ENCODE measurements at regions not wholly inside any gene's neighbourhood (a gene's known extent, or its start where the extent isn't known, plus 50 kb on each side); places are given as distances from the start of the nearest gene placed in this dataset.

- Histone ChIP-seq H3K4me1 (ENCODE audit: insufficient read depth, insufficient read length) (no peaks in the 10 kb centered on the region), H3K36me3 (ENCODE audit: insufficient read depth, insufficient read length, low read length) (no peaks in the 10 kb centered on the region), H3K27me3 (ENCODE audit: insufficient read depth, insufficient read length) (no peaks in the 10 kb centered on the region), H3K9ac (ENCODE audit: insufficient read length, low read depth) (no peak overlapping the region), H3K4me3 (ENCODE audit: insufficient read length, low read depth) (no peak overlapping the region), H3K9me3 (ENCODE audit: insufficient read depth, low read length) (no peaks in the 10 kb centered on the region)
- no peak for TF ChIP-seq SUZ12 (IDR thresholded peaks at IDR 0.05; ENCODE audit: extremely low read depth, insufficient read depth, insufficient read length)
- no peak for TF ChIP-seq YY1 (IDR thresholded peaks at IDR 0.05; ENCODE audit: insufficient read depth, insufficient read length)
- no peak for TF ChIP-seq ZNF274 (IDR thresholded peaks at IDR 0.05; ENCODE audit: low read depth, low read length)
- DNase-seq (ENCODE audit: low read depth, low spot score): no peak
Observed at GRCh38 chr13:66102864-66103263, 1127.3 kb downstream of the PCDH9 start.

DNA sequence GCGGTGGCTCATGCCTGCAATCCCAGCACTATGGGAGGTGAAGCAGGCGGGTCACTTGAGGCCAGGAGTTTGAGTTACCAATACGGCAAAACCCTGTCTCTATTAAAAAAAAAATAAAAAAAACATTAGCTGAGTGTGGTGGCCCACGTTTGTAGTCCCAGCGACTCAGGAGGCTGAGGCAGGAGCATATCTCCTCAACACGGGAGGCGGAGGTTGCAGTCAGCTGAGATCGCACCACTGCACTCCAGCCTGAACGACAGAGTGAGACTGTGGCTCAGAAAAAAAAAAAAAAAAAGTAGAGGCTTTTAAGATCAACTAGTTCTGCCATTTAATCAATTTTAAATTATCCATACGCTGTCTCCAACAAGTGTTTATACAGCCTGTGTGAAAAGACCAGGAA, 1130.3 kb downstream of the PCDH9 start:
- H3K9ac ChIP-seq (ENCODE audit: insufficient read length, low read depth): no peak overlapping the region

GRCh38 chr13:66098931-66099628, 1131.1 kb downstream of the PCDH9 start:
- no peak for TF ChIP-seq YY1 (IDR thresholded peaks at IDR 0.05; ENCODE audit: insufficient read depth, insufficient read length)
- TF ChIP-seq ZNF274 (IDR thresholded peaks at IDR 0.05; ENCODE audit: low read depth, low read length): no peak
- TF ChIP-seq SUZ12 (IDR thresholded peaks at IDR 0.05; ENCODE audit: extremely low read depth, insufficient read depth, insufficient read length): no peak
- H3K4me1 ChIP-seq (ENCODE audit: insufficient read depth, insufficient read length): no peaks in the 10 kb centered on the region
- no peak for DNase-seq (ENCODE audit: low read depth, low spot score)
- H3K36me3 ChIP-seq (ENCODE audit: insufficient read depth, insufficient read length, low read length): no peaks in the 10 kb centered on the region
- no peaks in the 10 kb centered on the region for H3K27me3 ChIP-seq (ENCODE audit: insufficient read depth, insufficient read length)
- H3K9me3 ChIP-seq (ENCODE audit: insufficient read depth, low read length): no peaks in the 10 kb centered on the region
- no peak overlapping the region for H3K4me3 ChIP-seq (ENCODE audit: insufficient read length, low read depth)
- H3K9ac ChIP-seq (ENCODE audit: insufficient read length, low read depth): no peak overlapping the region

More for the DNA sequence above, 1130.3 kb downstream of the PCDH9 start:
- no peak for DNase-seq (ENCODE audit: low read depth, low spot score)
- H3K36me3 ChIP-seq (ENCODE audit: insufficient read depth, insufficient read length, low read length): no peaks in the 10 kb centered on the region
- no peak overlapping the region for H3K4me3 ChIP-seq (ENCODE audit: insufficient read length, low read depth)
- H3K4me1 ChIP-seq (ENCODE audit: insufficient read depth, insufficient read length): no peaks in the 10 kb centered on the region
- H3K27me3 ChIP-seq (ENCODE audit: insufficient read depth, insufficient read length): no peaks in the 10 kb centered on the region
- H3K9me3 ChIP-seq (ENCODE audit: insufficient read depth, low read length): no peaks in the 10 kb centered on the region
- TF ChIP-seq SUZ12 (IDR thresholded peaks at IDR 0.05; ENCODE audit: extremely low read depth, insufficient read depth, insufficient read length): no peak
- TF ChIP-seq ZNF274 (IDR thresholded peaks at IDR 0.05; ENCODE audit: low read depth, low read length): no peak
- no peak for TF ChIP-seq YY1 (IDR thresholded peaks at IDR 0.05; ENCODE audit: insufficient read depth, insufficient read length)

DNA sequence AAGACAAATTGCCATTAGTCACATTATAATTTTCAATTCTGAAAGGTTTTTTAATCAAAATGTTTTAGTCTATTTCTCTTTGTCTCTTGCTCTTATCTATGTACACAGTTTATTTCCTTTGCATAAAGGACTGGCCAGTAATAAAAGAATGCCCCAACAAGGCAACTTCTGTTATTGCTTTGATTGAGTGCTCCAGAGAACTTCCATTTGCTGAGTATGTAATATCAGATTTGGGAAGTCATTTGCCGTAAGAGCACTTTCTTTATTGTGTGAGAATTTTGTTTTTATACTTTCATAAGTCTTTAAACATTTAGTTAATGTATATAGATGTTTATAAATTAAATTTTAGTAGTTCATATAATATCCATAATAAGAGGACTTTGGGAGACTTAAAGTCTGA, 1140.4 kb downstream of the PCDH9 start:
- H3K9ac ChIP-seq (ENCODE audit: insufficient read length, low read depth): no peak overlapping the region

DNA sequence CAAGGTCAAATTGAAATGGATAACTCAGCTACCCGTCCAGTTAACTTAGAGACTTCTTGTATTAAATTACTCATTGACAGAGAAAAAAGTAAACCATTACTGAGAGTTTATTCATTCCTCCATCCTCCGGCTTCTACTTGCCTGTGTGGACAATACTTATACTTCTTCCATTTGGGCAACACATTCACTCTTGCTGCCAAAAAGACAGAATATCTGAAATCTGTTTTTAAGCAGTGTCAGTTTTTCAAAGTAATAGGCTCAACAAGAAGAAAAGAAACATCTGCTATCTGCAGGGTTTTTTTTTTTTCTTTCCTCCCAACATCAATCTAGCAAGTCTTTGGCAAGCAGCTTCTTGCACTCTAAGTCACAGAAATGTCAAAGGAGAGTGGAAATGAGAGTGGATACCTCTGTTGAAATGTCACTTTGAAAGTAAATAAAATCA, 1142.8 kb downstream of the PCDH9 start:
- H3K9me3 ChIP-seq (ENCODE audit: insufficient read depth, low read length): no peaks in the 10 kb centered on the region
- H3K36me3 ChIP-seq (ENCODE audit: insufficient read depth, insufficient read length, low read length): no peaks in the 10 kb centered on the region
- H3K27me3 ChIP-seq (ENCODE audit: insufficient read depth, insufficient read length): no peaks in the 10 kb centered on the region
- DNase-seq (ENCODE audit: low read depth, low spot score): no peak
- no peak overlapping the region for H3K9ac ChIP-seq (ENCODE audit: insufficient read length, low read depth)
- H3K4me1 ChIP-seq (ENCODE audit: insufficient read depth, insufficient read length): no peaks in the 10 kb centered on the region
- H3K4me3 ChIP-seq (ENCODE audit: insufficient read length, low read depth): no peak overlapping the region
- TF ChIP-seq SUZ12 (IDR thresholded peaks at IDR 0.05; ENCODE audit: extremely low read depth, insufficient read depth, insufficient read length) (no peak), ZNF274 (IDR thresholded peaks at IDR 0.05; ENCODE audit: low read depth, low read length) (no peak), YY1 (IDR thresholded peaks at IDR 0.05; ENCODE audit: insufficient read depth, insufficient read length) (no peak)

More for the DNA sequence above, 1140.4 kb downstream of the PCDH9 start:
- no peak for TF ChIP-seq ZNF274 (IDR thresholded peaks at IDR 0.05; ENCODE audit: low read depth, low read length)
- no peak for TF ChIP-seq SUZ12 (IDR thresholded peaks at IDR 0.05; ENCODE audit: extremely low read depth, insufficient read depth, insufficient read length)
- TF ChIP-seq YY1 (IDR thresholded peaks at IDR 0.05; ENCODE audit: insufficient read depth, insufficient read length): no peak
- H3K4me3 ChIP-seq (ENCODE audit: insufficient read length, low read depth): no peak overlapping the region
- no peak for DNase-seq (ENCODE audit: low read depth, low spot score)
- H3K4me1 ChIP-seq (ENCODE audit: insufficient read depth, insufficient read length): no peaks in the 10 kb centered on the region
- H3K36me3 ChIP-seq (ENCODE audit: insufficient read depth, insufficient read length, low read length): no peaks in the 10 kb centered on the region
- H3K9me3 ChIP-seq (ENCODE audit: insufficient read depth, low read length): no peaks in the 10 kb centered on the region
- no peaks in the 10 kb centered on the region for H3K27me3 ChIP-seq (ENCODE audit: insufficient read depth, insufficient read length)

DNA sequence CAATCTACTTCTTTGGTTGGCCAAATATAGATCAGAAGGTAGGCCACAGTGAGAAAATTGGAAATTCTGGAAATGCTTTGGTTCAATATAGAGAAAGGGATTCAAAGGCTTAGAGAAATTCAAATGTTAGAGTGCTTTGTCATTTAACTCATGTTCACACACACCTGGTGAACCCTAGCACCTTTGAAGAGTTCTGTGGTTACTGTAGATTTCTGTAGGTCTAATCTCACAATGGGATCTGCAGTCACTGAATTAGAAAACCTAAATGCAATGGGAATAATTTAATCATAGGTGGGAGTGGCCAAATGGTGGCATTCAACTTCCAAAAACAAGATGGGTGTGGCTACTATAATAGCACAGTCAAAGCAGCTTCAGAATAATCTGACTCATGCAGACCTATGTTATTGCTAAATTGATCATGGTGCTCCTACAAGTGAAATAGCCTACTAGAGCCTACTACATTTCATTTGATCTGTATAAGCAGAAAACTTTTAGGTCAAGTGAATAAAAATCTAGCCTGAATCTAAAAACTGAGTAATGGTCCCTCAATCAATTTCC, 1152.9 kb downstream of the PCDH9 start:
- no peaks in the 10 kb centered on the region for H3K9me3 ChIP-seq (ENCODE audit: insufficient read depth, low read length)
- H3K4me3 ChIP-seq (ENCODE audit: insufficient read length, low read depth): no peak overlapping the region
- H3K4me1 ChIP-seq (ENCODE audit: insufficient read depth, insufficient read length): no peaks in the 10 kb centered on the region
- TF ChIP-seq YY1 (IDR thresholded peaks at IDR 0.05; ENCODE audit: insufficient read depth, insufficient read length) (no peak), ZNF274 (IDR thresholded peaks at IDR 0.05; ENCODE audit: low read depth, low read length) (no peak), SUZ12 (IDR thresholded peaks at IDR 0.05; ENCODE audit: extremely low read depth, insufficient read depth, insufficient read length) (no peak)
- H3K36me3 ChIP-seq (ENCODE audit: insufficient read depth, insufficient read length, low read length): no peaks in the 10 kb centered on the region
- no peak overlapping the region for H3K9ac ChIP-seq (ENCODE audit: insufficient read length, low read depth)
- DNase-seq (ENCODE audit: low read depth, low spot score): no peak
- no peaks in the 10 kb centered on the region for H3K27me3 ChIP-seq (ENCODE audit: insufficient read depth, insufficient read length)

GRCh38 chr13:66076417-66076816, 1153.7 kb downstream of the PCDH9 start:
- Histone ChIP-seq H3K27me3 (ENCODE audit: insufficient read depth, insufficient read length) (no peaks in the 10 kb centered on the region), H3K36me3 (ENCODE audit: insufficient read depth, insufficient read length, low read length) (no peaks in the 10 kb centered on the region), H3K4me1 (ENCODE audit: insufficient read depth, insufficient read length) (no peaks in the 10 kb centered on the region), H3K9ac (ENCODE audit: insufficient read length, low read depth) (no peak overlapping the region), H3K4me3 (ENCODE audit: insufficient read length, low read depth) (no peak overlapping the region), H3K9me3 (ENCODE audit: insufficient read depth, low read length) (no peaks in the 10 kb centered on the region)
- DNase-seq (ENCODE audit: low read depth, low spot score): no peak
- TF ChIP-seq YY1 (IDR thresholded peaks at IDR 0.05; ENCODE audit: insufficient read depth, insufficient read length) (no peak), ZNF274 (IDR thresholded peaks at IDR 0.05; ENCODE audit: low read depth, low read length) (no peak), SUZ12 (IDR thresholded peaks at IDR 0.05; ENCODE audit: extremely low read depth, insufficient read depth, insufficient read length) (no peak)
